ENCODE measurements at regions not wholly inside any gene's neighbourhood (a gene's known extent, or its start where the extent isn't known, plus 50 kb on each side); places are given as distances from the start of the nearest gene placed in this dataset.
A peak's percentile ranks its signal among the peaks of the same experiment; 100 is the strongest.

DNA sequence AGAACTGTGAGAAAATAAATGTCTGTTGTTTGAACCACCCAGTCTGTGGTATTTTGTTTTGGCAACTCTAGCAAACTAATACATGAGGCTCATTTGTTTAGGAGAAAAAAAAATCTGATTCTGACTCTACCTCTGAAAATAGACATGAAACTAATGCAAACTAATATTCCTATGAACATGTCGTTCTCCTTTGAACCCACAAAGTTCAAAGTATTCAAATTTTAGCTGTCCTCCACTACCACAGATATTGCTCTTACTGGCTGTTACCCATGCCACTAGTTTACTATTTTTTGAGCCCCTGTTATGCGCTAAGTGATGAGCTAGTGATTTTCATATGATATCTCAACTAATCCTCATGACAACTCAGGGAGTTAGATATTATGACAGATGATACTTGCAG lies 58.8 kb upstream of the ZNF804B start:
- FAIRE-seq (no peak), DNase-seq (ENCODE audit: low spot score) (no peak)

GRCh38 chr7:88694207-88694606 lies 65.3 kb upstream of the ZNF804B start:
- no peak for FAIRE-seq
- no peak for DNase-seq (ENCODE audit: low spot score)

DNA sequence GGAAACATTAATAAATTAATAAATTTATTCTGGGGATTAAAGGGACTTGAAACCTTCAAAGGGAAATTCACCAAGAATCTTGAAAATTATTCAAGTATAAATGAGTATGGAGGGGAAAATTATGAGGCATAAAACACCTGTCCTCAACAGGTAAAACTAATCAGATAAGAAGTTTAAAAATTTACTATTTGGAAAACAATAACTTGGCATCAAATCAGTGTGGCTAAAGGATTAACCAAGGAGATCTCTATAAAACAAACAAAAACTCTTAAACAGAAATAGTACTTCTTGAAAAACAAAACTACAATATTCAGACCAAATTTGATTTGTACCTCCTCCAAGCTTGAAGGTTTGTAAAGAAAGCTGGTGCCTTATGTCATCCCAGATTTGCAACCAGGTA lies 66.4 kb upstream of the ZNF804B start:
- FAIRE-seq: no peak
- DNase-seq (ENCODE audit: low spot score): no peak

DNA sequence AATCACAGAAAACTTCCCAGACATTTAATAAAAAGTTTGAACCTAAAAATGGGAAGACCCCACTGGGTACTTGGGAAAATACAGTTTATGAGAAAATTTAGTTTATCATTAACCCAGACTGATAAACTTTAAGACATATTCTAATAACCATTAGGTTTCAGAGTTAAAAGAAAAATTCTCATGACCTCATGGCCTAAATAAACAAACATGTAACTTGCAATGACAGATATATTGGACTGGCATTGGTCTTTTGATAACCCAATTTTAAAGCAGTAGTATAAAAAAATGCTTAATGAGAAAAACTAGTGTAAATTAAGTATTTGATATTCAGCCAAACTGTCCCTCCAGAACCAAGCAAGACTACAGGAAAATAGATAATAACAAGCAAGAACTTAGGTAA lies 67.0 kb upstream of the ZNF804B start:
- FAIRE-seq: no peak
- no peak for DNase-seq (ENCODE audit: low spot score)

- DNase-seq (ENCODE audit: low spot score): no peak
- FAIRE-seq: no peak
Measured at GRCh38 chr7:88689821-88690220, 69.7 kb upstream of the ZNF804B start.

DNA sequence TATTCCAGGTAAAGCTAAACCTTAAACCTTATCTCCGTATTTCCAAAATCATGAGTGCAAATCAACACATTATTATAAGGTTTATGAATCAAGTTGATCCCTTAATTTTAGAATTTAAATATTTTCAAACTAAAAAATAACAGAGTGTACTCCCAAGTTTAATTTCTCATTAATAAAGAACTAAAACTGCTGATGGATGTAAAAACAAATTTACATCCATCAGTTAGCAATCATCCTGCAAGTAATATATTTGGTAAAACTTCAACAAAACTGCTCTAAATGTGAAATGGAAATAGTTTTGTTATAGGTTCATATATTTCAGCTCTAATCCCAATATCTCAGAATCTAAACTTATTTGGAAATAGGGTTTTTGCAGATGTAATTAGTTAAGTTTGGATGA lies 71.3 kb upstream of the ZNF804B start:
- FAIRE-seq (no peak), DNase-seq (ENCODE audit: low spot score) (no peak)

- no peak for FAIRE-seq
- no peak for DNase-seq (ENCODE audit: low spot score)
Measured at GRCh38 chr7:88686468-88687229, 72.9 kb upstream of the ZNF804B start.

DNA sequence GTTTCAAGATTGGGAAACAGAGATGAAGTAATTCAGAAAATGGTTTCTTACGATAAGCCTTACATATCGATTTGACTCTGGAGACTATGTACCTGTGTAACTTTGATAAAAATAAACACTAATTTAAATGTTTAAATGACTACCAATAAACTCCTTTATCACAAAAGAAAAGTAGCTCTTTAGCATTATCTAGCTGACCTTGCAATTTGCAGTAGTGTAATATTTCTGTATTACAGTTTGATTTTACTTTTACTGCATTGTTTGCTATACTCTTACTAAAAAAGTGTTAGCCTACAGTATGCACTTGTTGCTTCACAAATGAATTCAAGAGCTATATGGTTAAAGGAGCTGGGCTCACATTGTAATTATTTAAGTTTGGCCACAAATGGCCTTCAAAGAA lies 77.8 kb upstream of the ZNF804B start:
- FAIRE-seq (no peak), DNase-seq (ENCODE audit: low spot score) (no peak)

DNA sequence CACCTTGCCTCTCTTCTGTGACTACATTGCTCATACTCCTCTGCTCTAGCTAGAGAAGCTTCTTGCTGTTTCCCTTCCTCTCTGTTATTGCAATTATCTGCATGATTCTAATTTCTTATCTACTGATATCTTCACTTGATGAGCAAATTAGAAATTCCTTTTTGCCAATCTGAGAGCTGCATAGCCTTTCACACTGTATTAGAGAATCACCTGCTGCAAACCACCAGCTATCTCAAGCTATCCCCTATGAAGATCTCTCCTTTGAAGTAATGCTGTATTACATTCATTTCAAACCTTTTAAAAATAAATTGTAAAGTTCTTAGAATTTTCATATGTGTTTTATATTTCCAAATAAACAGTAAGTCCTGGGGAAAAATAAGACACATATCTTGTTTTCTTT lies 89.0 kb upstream of the ZNF804B start:
- FAIRE-seq (no peak), DNase-seq (ENCODE audit: low spot score) (no peak)

DNA sequence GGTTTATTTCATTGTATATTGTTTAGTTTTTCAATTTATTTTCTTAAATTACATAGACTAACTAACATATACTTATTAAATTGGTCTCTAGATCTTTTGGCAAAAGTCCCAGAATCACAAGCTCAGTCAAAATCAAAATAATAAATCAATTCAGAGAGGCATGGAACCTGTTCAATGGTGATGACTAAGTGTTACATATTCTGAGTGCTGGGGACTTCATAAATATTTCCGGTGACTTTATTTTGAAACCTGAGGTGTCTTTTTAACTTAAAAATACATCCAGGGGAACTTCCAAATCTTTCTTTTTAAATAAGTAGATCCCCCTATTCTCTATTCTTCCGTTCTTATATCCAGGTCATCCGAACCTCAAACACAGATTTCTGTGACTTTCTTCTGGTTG lies 89.6 kb upstream of the ZNF804B start:
- FAIRE-seq: no peak

GRCh38 chr7:88668591-88668990 lies 90.9 kb upstream of the ZNF804B start:
- FAIRE-seq: no peak
- DNase-seq (ENCODE audit: low spot score): no peak

More for the DNA sequence above, 89.6 kb upstream of the ZNF804B start:
- no peak for DNase-seq (ENCODE audit: low spot score)

- FAIRE-seq (no peak), DNase-seq (ENCODE audit: low spot score) (no peak)
Measured at GRCh38 chr7:88666626-88667025, 92.9 kb upstream of the ZNF804B start.

DNA sequence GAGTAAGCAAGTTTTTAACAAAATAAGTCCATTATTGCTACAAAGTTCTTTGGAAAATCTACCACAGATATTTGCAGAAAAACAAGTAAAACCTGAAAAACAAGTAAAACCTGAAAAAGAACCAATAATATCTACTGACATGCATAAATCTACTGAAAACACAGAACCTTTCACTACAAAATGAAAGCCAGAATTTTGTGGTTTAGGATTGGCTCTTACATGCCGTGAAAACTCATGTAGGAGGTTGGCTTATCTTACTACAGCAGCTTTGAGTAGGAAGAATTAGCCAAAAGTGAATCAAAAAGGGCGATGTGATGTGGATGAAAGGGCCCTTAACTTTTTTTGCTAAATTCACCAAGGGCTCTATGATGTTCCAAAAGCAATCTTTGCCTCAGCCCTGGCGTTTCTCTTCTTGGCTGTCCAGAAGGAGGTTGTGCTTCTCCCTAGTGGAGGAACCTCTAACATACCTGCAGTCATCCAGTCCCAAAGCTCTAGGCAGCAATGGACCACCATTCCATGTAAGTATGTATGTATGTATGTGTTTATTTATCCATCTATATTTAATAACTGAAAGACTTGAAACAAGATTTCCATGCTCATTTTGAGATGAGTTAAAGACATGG lies 93.5 kb upstream of the ZNF804B start:
- no peak for FAIRE-seq

GRCh38 chr7:88664630-88665233 lies 94.8 kb upstream of the ZNF804B start:
- FAIRE-seq: no peak
- no peak for DNase-seq (ENCODE audit: low spot score)

More for the DNA sequence above, 93.5 kb upstream of the ZNF804B start:
- no peak for DNase-seq (ENCODE audit: low spot score)

DNA sequence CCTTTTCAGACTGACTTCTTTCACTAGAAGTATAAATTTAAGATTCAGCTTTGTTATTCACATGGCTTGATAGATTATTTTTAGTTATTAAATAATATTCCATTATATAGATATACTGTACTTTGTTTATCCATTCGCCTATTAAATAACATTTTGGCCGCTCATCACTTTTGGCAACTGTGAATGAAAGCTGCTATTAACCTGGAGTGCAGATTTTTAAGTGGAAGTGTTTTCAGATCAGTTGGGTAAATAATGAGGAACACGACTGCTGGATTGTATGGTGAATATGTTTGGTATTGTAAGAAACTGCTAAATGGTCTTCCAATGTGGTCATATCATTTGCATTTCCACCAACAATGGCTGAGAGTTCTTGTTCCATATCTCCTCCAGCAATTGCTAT lies 97.6 kb upstream of the ZNF804B start:
- no peak for DNase-seq (ENCODE audit: low spot score)
- FAIRE-seq: no peak

GRCh38 chr7:88647825-88648224 lies 111.7 kb upstream of the ZNF804B start:
- no peak for FAIRE-seq
- no peak for DNase-seq (ENCODE audit: low spot score)

- no peak for FAIRE-seq
- DNase-seq (ENCODE audit: low spot score): no peak
Measured at GRCh38 chr7:88638583-88638982, 120.9 kb upstream of the ZNF804B start.

DNA sequence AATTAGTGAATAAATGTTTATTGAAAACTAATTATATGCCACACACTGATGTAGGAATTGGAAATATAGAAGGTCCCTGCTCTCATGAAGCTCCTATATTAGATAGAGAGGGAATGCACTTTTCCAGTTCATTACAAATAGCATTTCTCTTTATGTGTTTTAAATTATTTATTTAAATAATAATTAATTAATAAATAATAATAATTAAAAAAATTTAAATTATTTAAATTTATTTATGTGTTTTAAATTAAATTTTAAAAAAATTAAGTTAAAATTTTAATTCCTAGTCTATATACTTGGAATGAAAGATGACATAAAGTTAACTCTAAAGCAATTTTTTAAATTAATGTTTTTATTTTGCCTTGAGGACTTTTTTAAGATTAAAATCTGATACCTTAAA lies 121.7 kb upstream of the ZNF804B start:
- DNase-seq (ENCODE audit: low spot score) (no peak), FAIRE-seq (peak; percentile 88)

- FAIRE-seq (no peak), DNase-seq (ENCODE audit: low spot score) (no peak)
Measured at GRCh38 chr7:88635149-88635548, 124.4 kb upstream of the ZNF804B start.

GRCh38 chr7:88629559-88629958 lies 129.9 kb upstream of the ZNF804B start:
- DNase-seq (ENCODE audit: low spot score) (no peak), FAIRE-seq (no peak)

DNA sequence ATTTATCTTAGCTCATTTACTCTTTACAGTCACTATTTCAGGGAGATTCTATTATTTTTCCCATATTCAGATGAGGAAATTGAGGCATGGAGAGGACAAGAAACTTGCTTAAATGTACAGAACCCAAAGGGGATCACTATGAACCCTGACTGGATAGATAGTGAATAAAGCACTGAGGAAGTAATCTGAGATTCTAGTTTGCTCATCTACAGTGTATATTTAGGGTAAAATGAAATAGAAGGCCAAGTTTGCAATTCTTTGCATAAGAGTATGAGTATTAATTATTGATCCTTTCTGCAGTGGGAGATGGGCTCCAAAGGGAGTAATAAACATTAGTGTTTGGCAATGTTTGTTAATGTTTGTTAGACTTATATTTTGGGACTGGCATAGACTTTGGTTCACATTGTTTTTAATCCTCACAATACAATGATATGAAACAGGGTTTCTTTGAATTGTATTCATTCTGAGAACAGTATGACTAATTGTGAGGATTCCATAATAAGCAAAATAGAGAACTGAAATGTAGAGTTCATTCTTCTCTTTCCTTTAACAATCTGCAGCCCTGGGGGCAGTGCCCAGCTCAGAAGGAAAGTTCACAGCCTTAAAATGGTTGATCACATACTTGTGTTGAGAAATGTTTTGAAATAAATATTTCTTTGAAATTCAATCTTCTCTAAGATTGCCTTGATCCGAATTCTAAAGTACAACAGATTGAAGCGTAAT lies 131.0 kb upstream of the ZNF804B start:
- DNase-seq (ENCODE audit: low spot score) (no peak), FAIRE-seq (no peak)

DNA sequence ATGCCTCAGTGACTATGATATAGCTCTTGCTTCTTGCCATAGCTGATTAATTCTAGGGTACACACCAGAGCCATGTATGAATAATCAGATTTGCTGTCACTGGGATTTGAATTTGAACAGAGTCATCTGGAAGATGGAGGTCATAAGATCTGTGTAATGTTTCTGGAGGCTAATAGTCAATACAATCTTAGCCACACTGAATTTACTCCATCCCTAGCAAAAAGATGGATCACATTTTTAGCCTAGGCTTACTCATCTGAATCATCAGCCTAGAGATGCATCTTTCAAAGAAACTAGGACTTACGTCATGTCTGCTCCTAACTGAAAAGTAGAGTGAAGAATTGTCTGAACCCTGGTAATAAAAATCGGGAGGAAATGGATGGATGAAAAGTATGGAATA lies 142.3 kb upstream of the ZNF804B start:
- no peak for FAIRE-seq
- DNase-seq (ENCODE audit: low spot score): no peak
